ENCODE measurements at regions not wholly inside any gene's neighbourhood (a gene's known extent, or its start where the extent isn't known, plus 50 kb on each side); places are given as distances from the start of the nearest gene placed in this dataset.

DNA sequence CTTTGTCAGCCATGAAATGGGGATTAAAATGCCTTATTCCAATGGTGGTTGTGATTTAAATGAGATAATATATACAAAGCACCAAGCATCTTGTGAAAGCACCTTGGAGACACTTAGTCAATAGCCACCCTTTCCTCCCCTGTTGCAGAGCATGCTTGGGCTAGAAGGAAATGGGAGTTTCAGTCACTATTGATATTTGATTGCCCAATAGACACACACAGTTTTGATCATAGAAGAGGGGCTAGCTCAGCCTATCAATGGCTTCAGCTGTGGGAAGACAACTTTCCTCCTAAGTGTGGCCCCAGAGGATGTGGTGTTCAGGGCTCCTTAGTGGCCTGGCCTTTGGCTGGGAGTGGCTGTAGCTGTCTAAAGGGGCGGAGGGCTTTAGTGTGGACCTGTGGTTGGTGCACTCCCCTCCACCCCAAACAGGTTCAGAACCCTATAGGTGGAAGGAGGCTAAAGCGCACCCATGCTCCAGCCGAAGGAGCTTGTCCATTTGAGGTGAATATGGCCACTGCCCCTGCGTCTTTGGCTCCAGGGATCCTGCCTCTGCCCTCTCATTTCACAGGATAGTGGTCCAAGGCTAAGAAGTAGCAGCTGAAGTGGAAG, 132.3 kb downstream of the TMEM30B start:
- intact Hi-C loops (cut with micrococcal nuclease), result no loop called here
- Mint-ChIP-seq H3K27me3 (peaks cover 15% of the 10 kb centered on the region), H3K9me3 (peaks cover 18% of the 10 kb centered on the region), H3K36me3 (ENCODE audit: low read depth) (no peaks in the 10 kb centered on the region), H3K4me3 (no peak overlapping the region), H3K4me1 (no peaks in the 10 kb centered on the region), H3K27ac (no peak overlapping the region)
- ATAC-seq (ENCODE audit: low read depth), result no peak
- ChIA-PET POLR2A (no interaction called here), CTCF (no interaction called here)
- DNase-seq, result no peak
- TF ChIP-seq CTCF (IDR thresholded peaks at IDR 0.05), result no peak

DNA sequence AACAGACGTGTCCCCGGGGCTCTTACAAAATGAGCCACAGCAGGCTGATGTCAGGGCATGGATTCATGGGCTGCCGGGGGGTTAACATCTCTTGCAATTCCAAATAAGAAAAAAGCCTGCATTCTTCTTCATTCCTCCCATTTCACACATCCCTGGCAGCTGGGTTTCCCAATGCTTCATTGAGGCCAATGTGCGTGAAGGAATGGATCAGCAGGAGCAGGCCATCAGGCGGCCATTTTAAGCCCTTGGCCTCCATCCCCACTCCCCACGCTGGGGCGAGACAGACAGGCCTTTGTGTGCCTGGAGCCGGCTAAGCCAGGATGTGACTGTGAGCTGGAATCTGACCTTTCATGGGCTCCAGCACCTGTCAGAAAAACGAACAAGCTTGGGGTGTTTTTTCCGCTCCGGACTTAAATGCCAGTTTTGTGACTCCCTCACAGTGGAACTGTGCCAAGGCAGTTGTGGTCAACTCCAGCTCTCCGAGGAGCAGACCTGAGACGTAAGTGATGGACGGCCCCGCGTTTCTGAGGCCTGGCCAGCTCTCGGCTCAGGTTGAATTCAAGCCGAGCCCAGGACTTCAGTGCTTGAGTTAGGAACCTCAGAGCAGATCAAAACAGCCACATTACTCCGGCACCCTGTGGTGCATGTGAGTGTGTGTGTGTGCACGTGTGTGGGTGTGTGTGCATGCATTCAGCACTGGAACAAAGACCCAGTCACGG, 133.1 kb downstream of the TMEM30B start:
- intact Hi-C loops (cut with micrococcal nuclease), result no loop called here
- ATAC-seq (ENCODE audit: low read depth) (no peak), DNase-seq (no peak)
- TF ChIP-seq CTCF (IDR thresholded peaks at IDR 0.05), result no peak
- no peak overlapping the region for H3K4me3 Mint-ChIP-seq
- peaks cover 25% of the 10 kb centered on the region for H3K9me3 Mint-ChIP-seq
- ChIA-PET CTCF (no interaction called here), POLR2A (no interaction called here)
- no peak overlapping the region for H3K27ac Mint-ChIP-seq
- peaks cover 10% of the 10 kb centered on the region for H3K27me3 Mint-ChIP-seq
- H3K4me1 Mint-ChIP-seq, result no peaks in the 10 kb centered on the region
- H3K36me3 Mint-ChIP-seq (ENCODE audit: low read depth), result no peaks in the 10 kb centered on the region

GRCh38 chr14:61147381-61147821, 133.7 kb downstream of the TMEM30B start:
- intact Hi-C loops (cut with micrococcal nuclease), result no loop called here
- ChIA-PET POLR2A (no interaction called here), CTCF (no interaction called here)
- ATAC-seq (ENCODE audit: low read depth), result no peak
- H3K27ac Mint-ChIP-seq, result no peak overlapping the region
- H3K36me3 Mint-ChIP-seq (ENCODE audit: low read depth), result no peaks in the 10 kb centered on the region
- H3K4me1 Mint-ChIP-seq, result no peaks in the 10 kb centered on the region
- peaks cover 5% of the 10 kb centered on the region for H3K27me3 Mint-ChIP-seq
- DNase-seq, result no peak
- no peak for TF ChIP-seq CTCF (IDR thresholded peaks at IDR 0.05)
- H3K4me3 Mint-ChIP-seq, result no peak overlapping the region
- H3K9me3 Mint-ChIP-seq, result peaks cover 27% of the 10 kb centered on the region

GRCh38 chr14:61146899-61147298, 134.2 kb downstream of the TMEM30B start:
- ChIA-PET CTCF (no interaction called here), POLR2A (no interaction called here)
- no peaks in the 10 kb centered on the region for H3K4me1 Mint-ChIP-seq
- no peak overlapping the region for H3K27ac Mint-ChIP-seq
- DNase-seq, result no peak
- peaks cover 5% of the 10 kb centered on the region for H3K27me3 Mint-ChIP-seq
- ATAC-seq (ENCODE audit: low read depth), result no peak
- no peaks in the 10 kb centered on the region for H3K36me3 Mint-ChIP-seq (ENCODE audit: low read depth)
- peaks cover 27% of the 10 kb centered on the region for H3K9me3 Mint-ChIP-seq
- TF ChIP-seq CTCF (IDR thresholded peaks at IDR 0.05), result no peak
- intact Hi-C loops (cut with micrococcal nuclease), result no loop called here
- H3K4me3 Mint-ChIP-seq, result no peak overlapping the region

- intact Hi-C loops (cut with micrococcal nuclease), result no loop called here
- ATAC-seq (ENCODE audit: low read depth) (no peak), DNase-seq (no peak)
- no peak for TF ChIP-seq CTCF (IDR thresholded peaks at IDR 0.05)
- Mint-ChIP-seq H3K9me3 (peaks cover 24% of the 10 kb centered on the region), H3K27me3 (peaks cover 5% of the 10 kb centered on the region), H3K27ac (no peak overlapping the region), H3K4me1 (no peaks in the 10 kb centered on the region), H3K4me3 (no peak overlapping the region), H3K36me3 (ENCODE audit: low read depth) (no peaks in the 10 kb centered on the region)
- ChIA-PET POLR2A (no interaction called here), CTCF (no interaction called here)
Observed at GRCh38 chr14:61145903-61146481, 135.1 kb downstream of the TMEM30B start.

Data from activated B cell treated with CpG ODN at 0.5 μM for 24 hours (primary cell).